Thoracic aorta (tissue), 2 donors: ENCODE measurements at regions not wholly inside any gene's neighbourhood (a gene's known extent, or its start where the extent isn't known, plus 50 kb on each side); places are given as distances from the start of the nearest gene placed in this dataset.
"Not testable (repeated sequence)": the region's sequence is repeated elsewhere in the genome, so short reads cannot be mapped to it uniquely, and the experiment has no call there.

Experiments
- ATAC-seq: fragments of 150-250 bp; one replicate; pipeline ENCODE4 v1.8.0; 2017; ENCODE audit warnings: low read depth; ENCODE audit not compliant: insufficient number of reproducible peaks, low FRiP score
- DNase-seq: peaks from one replicate; pipeline ENCODE4 v3.0.0-alpha.2; 2020; ENCODE audit warnings: low spot score
- H3K27ac ChIP-seq, 2 donors: fragments of 200-600 bp; sonication (generic); 1 replicate in 1 of 2; 2 replicates in 1 of 2; pipeline ENCODE4 v1.5.1; 2016; ENCODE audit warnings: mild to moderate bottlenecking in 2 of 2, moderate library complexity in 2 of 2
- H3K27me3 ChIP-seq: fragments of 200-600 bp; sonication (generic); replicated peaks from 2 replicates; pipeline ENCODE4 v1.6.0; 2016; ENCODE audit warnings: mild to moderate bottlenecking; ENCODE audit not compliant: insufficient read depth
- H3K36me3 ChIP-seq: fragments of 200-600 bp; sonication (generic); one replicate; pipeline ENCODE4 v1.5.1; 2016
- H3K4me1 ChIP-seq, 2 donors: fragments of 200-600 bp; sonication (generic); 1 replicate in 1 of 2; 2 replicates in 1 of 2; pipeline versions ENCODE4 v1.5.1 to v1.6.0; 2016; ENCODE audit warnings: low read depth in 2 of 2, mild to moderate bottlenecking in 1 of 2; ENCODE audit not compliant: control insufficient read depth in 1 of 2
- H3K4me3 ChIP-seq: fragments of 200-600 bp; sonication (generic); 2 replicates; pipeline ENCODE4 v1.5.1; 2016; ENCODE audit warnings: mild to moderate bottlenecking
- H3K9me3 ChIP-seq: fragments of 200-600 bp; sonication (generic); 2 replicates; pipeline ENCODE4 v1.5.1; 2016
- CTCF ChIP-seq: fragments of 200-600 bp; sonication (generic); IDR thresholded peaks from one replicate; pipeline ENCODE4 v1.5.1; 2019; ENCODE audit warnings: antibody characterized with exemption

- DNase-seq (no peak), ATAC-seq (no peak)
- no peak for TF ChIP-seq CTCF
- Histone ChIP-seq H3K4me1 (no peaks in the 10 kb centered on the region), H3K4me3 (no peak overlapping the region), H3K27me3 (no peaks in the 10 kb centered on the region), H3K9me3 (no peaks in the 10 kb centered on the region), H3K27ac (no peak overlapping the region), H3K36me3 (no peaks in the 10 kb centered on the region)
Measured at GRCh38 chr5:105163547-105163946, 1601.0 kb upstream of the NUDT12 start.

GRCh38 chr5:105162557-105162956, 1600.0 kb upstream of the NUDT12 start:
- not testable (repeated sequence) for ATAC-seq, H3K4me3 ChIP-seq, DNase-seq

GRCh38 chr5:105158526-105158925, 1595.9 kb upstream of the NUDT12 start:
- Histone ChIP-seq H3K36me3 (no peaks in the 10 kb centered on the region), H3K9me3 (no peaks in the 10 kb centered on the region), H3K4me3 (no peak overlapping the region), H3K27me3 (no peaks in the 10 kb centered on the region), H3K27ac (no peak overlapping the region), H3K4me1 (no peaks in the 10 kb centered on the region)
- DNase-seq: no peak
- no peak for TF ChIP-seq CTCF
- no peak for ATAC-seq

More at GRCh38 chr5:105162557-105162956, 1600.0 kb upstream of the NUDT12 start:
- H3K36me3 ChIP-seq, H3K9me3 ChIP-seq, H3K27ac ChIP-seq, H3K4me1 ChIP-seq, H3K27me3 ChIP-seq: not testable (repeated sequence)

- no peak for TF ChIP-seq CTCF
- no peak overlapping the region for H3K27ac ChIP-seq
- H3K36me3 ChIP-seq: no peaks in the 10 kb centered on the region
- H3K9me3 ChIP-seq: no peaks in the 10 kb centered on the region
- H3K27me3 ChIP-seq: no peaks in the 10 kb centered on the region
- ATAC-seq: no peak
- DNase-seq: no peak
- H3K4me1 ChIP-seq: no peaks in the 10 kb centered on the region
- no peak overlapping the region for H3K4me3 ChIP-seq
Measured at GRCh38 chr5:105150323-105150722, 1587.7 kb upstream of the NUDT12 start.

- DNase-seq: no peak
- Histone ChIP-seq H3K4me1 (no peaks in the 10 kb centered on the region), H3K27ac (no peak overlapping the region), H3K27me3 (no peaks in the 10 kb centered on the region), H3K4me3 (no peak overlapping the region), H3K9me3 (no peaks in the 10 kb centered on the region), H3K36me3 (no peaks in the 10 kb centered on the region)
- ATAC-seq: no peak
- TF ChIP-seq CTCF: no peak
Measured at GRCh38 chr5:105146867-105147266, 1584.3 kb upstream of the NUDT12 start.

GRCh38 chr5:105145152-105145551, 1582.6 kb upstream of the NUDT12 start:
- H3K27ac ChIP-seq: no peak overlapping the region
- no peaks in the 10 kb centered on the region for H3K4me1 ChIP-seq
- no peaks in the 10 kb centered on the region for H3K27me3 ChIP-seq
- no peak for TF ChIP-seq CTCF
- H3K4me3 ChIP-seq: no peak overlapping the region
- no peak for DNase-seq
- no peaks in the 10 kb centered on the region for H3K9me3 ChIP-seq
- H3K36me3 ChIP-seq: no peaks in the 10 kb centered on the region
- ATAC-seq: no peak
